HG03159 (cell line): ENCODE measurements at regions not wholly inside any gene's neighbourhood (a gene's known extent, or its start where the extent isn't known, plus 50 kb on each side); places are given as distances from the start of the nearest gene placed in this dataset.
"Not testable (repeated sequence)": the region's sequence is repeated elsewhere in the genome, so short reads cannot be mapped to it uniquely, and the experiment has no call there.

Experiments used
- ATAC-seq: cut with Tn5 transposase; IDR thresholded peaks from one replicate; pipeline ENCODE4 v1.9.1; 2021; ENCODE audit warnings: mild to moderate bottlenecking, moderate library complexity; ENCODE audit not compliant: unreplicated experiment

DNA sequence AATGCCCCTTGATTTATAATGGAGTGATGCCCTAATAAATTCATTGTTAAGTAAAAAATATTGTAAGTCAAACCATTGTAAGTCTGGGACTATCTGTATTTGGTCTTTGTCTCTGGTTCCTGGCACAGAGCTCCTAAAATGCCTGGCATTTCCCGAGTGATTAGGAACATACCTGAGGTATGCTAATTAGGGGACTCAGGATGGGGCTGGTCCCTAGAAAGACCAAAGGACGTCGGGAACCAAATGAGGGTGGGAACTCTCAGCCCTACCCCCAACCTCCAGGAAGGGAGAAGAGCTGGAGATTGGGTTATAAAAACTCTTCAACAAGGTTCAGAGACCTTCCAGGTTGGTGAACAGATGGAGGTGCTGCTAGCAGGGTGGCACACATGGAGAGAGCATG, 82.6 kb upstream of the ARG1 start:
- no peak for ATAC-seq

DNA sequence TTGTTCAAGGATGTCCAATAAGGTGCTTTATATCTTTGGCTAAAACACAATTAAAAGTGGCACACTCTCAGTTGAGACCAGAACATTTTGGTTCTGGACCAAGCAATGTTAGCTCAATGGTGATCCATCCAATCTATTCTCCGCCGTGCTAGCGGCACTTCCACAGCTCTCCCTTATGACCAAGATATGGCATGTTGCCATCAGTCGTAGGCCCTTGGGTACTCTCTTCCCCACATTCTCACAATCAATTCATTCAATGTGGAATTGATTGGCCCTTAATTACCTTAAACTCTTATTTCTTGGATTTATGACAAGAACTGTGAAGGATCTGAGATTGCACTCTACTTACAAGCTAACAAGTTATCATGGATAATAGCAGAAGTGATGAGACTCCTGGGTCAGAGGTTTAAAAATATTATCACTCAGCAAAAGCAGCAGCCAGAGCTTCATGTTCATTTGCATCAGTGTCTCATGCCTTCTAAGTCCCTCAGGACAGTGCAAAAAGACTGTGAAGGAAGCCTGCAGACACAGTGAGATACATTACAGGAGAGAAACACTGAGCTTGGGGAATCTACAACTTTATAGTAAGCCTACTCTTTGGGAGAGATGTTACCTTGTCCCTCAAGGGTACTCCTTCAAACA, 80.0 kb upstream of the ARG1 start:
- ATAC-seq: no peak

DNA sequence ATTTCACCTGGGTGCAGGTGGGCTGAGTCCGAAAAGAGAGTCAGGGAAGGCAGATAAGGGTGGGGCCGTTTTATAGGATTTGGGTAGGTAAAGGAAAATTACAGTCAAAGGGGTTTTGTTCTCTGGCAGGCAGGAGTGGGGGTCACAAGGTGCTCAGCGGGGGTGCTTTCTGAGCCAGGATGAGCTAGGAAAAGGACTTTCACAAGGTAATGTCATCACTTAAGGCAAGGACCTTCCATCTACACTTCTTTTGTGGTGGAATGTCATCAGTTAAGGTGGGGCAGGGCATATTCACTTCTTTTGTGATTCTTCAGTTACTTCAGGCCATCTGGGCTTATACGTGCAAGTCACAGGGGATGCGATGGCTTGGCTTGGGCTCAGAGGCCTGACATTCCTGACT, 68.6 kb upstream of the ARG1 start:
- not testable (repeated sequence) for ATAC-seq

DNA sequence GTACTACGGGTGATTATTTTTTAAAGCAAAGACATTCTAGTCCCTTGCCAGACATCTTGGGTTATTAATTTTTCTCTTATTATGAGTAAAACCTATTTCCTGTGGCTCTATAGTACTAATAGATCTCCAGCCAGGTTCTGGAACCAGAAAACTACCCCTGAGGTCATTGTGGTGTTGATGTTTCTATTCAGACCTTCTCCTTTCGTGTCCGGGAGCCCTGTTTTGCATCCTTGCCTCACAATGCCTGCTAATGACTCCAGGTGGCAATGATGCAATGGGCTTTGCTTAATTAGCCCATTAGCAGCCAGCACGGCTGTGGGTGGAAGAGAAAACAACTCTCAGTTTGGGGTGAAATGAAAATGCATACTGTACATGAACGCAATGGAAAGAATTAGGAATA, 62.9 kb upstream of the ARG1 start:
- peak; percentile 81 for ATAC-seq

DNA sequence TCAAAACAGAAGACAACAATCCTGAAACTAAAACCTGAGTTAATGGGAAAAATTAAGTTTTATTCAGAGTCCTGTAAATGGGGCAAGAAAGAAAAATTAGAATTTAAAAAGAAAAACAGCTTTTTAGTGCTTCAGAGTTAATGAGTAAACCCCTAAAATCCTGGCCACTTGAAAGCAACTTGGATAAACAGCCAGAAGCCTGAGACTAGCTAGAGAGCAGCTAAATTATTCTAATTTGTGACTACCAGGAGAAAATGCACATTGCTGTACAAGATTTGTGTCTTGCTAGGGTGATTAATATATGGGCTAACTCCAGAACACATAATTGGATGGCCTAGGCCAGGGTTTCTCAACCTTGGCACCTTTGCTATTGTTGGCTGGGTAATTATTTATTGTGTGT, 62.4 kb upstream of the ARG1 start:
- ATAC-seq: no peak

DNA sequence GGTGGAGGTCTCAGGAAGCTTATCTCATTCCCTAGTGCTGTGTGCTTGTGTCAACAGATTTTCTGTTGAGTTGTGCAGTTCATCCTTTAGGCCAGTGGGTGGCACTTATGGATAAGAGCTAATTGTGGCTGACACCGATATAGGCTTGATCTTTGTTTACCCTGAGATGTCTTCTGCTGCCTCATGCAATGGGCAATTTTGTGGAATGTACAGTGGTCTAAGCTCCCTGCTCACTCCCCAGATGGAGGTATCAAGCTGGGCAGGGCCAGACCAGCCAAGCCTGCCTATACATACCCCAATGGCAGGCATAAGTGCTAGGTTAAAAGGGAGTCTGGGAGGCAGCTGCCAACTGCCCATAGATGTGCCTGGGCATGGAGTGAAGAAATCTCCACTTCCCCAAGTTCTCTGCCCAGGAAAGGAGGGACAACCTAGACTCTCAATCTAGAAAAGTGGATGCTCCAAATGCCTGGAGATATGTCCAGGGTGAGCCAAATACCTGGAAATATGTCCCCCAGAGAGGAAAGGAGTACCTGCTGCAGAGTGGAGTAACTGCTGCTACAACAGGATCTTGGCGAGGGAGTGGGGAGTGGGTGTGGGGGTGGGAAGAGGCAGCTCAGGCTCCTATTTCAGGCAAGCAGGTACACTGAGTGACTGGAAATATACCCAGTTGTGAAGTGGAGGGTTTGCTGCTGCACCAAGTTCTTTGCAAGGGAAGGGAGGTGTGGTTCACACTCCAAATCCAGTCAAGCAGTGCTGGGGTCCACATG, 53.2 kb upstream of the ARG1 start:
- ATAC-seq: peak; percentile 99
